Retina (tissue), 1 donor: ENCODE measurements at regions not wholly inside any gene's neighbourhood (a gene's known extent, or its start where the extent isn't known, plus 50 kb on each side); places are given as distances from the start of the nearest gene placed in this dataset.

Source experiments
- DNase-seq: peaks from one replicate; pipeline ENCODE4 v3.0.0-alpha.2; 2016

- no peak for DNase-seq
Measured at GRCh38 chr10:132467464-132468149, 70.0 kb upstream of the INPP5A start.

GRCh38 chr10:132468216-132468615, 69.4 kb upstream of the INPP5A start:
- DNase-seq, result no peak

- no peak for DNase-seq
Measured at GRCh38 chr10:132468651-132469050, 68.9 kb upstream of the INPP5A start.

- DNase-seq, result no peak
Measured at GRCh38 chr10:132469197-132469884, 68.2 kb upstream of the INPP5A start.

- peak; percentile 39 for DNase-seq
Measured at GRCh38 chr10:132470410-132471124, 67.0 kb upstream of the INPP5A start.

GRCh38 chr10:132471125-132471451, 66.5 kb upstream of the INPP5A start:
- DNase-seq, result no peak

GRCh38 chr10:132471484-132471883, 66.1 kb upstream of the INPP5A start:
- DNase-seq, result no peak

- DNase-seq, result no peak
Measured at GRCh38 chr10:132475086-132475485, 62.5 kb upstream of the INPP5A start.

- DNase-seq, result no peak
Measured at GRCh38 chr10:132476146-132477065, 61.2 kb upstream of the INPP5A start.

GRCh38 chr10:132477066-132477397, 60.6 kb upstream of the INPP5A start:
- no peak for DNase-seq

- no peak for DNase-seq
Measured at GRCh38 chr10:132477398-132478340, 59.9 kb upstream of the INPP5A start.

- no peak for DNase-seq
Measured at GRCh38 chr10:132478341-132479023, 59.1 kb upstream of the INPP5A start.

GRCh38 chr10:132479024-132479602, 58.5 kb upstream of the INPP5A start:
- no peak for DNase-seq

GRCh38 chr10:132479603-132480221, 57.9 kb upstream of the INPP5A start:
- no peak for DNase-seq

GRCh38 chr10:132480356-132480755, 57.2 kb upstream of the INPP5A start:
- DNase-seq, result no peak

- no peak for DNase-seq
Measured at GRCh38 chr10:132481690-132482089, 55.9 kb upstream of the INPP5A start.

- no peak for DNase-seq
Measured at GRCh38 chr10:132482090-132482800, 55.3 kb upstream of the INPP5A start.

GRCh38 chr10:132483394-132483793, 54.2 kb upstream of the INPP5A start:
- no peak for DNase-seq

GRCh38 chr10:132484922-132485321, 52.7 kb upstream of the INPP5A start:
- no peak for DNase-seq

GRCh38 chr10:132485391-132485790, 52.2 kb upstream of the INPP5A start:
- no peak for DNase-seq
